Esophagus squamous epithelium (tissue), 5 donors: ENCODE measurements at regions not wholly inside any gene's neighbourhood (a gene's known extent, or its start where the extent isn't known, plus 50 kb on each side); places are given as distances from the start of the nearest gene placed in this dataset.

Experiments used
- DNase-seq: peaks from one replicate; lab custom pipeline; 2025; lab: John Stamatoyannopoulos, UW
- H3K27ac ChIP-seq, 4 donors: fragments of 200-600 bp; sonication (generic); one replicate each; pipeline ENCODE4 v1.5.1; 2016 to 2019; ENCODE audit warnings: mild to moderate bottlenecking in 1 of 4
- H3K27me3 ChIP-seq, 4 donors: fragments of 200-600 bp; sonication (generic); 1 replicate in 3 of 4; 2 replicates in 1 of 4; pipeline versions ENCODE4 v1.5.1 to v1.6.0; 2017 to 2021; ENCODE audit warnings: antibody characterized with exemption in 1 of 4
- H3K36me3 ChIP-seq, 3 donors: fragments of 200-600 bp; sonication (generic); one replicate each; pipeline ENCODE4 v1.5.1; 2016 to 2019
- H3K4me1 ChIP-seq, 3 donors: fragments of 200-600 bp; sonication (generic); one replicate each; pipeline ENCODE4 v1.5.1; 2017 to 2019
- H3K4me3 ChIP-seq, 4 donors: fragments of 200-600 bp; sonication (generic); 1 replicate in 3 of 4; 2 replicates in 1 of 4; pipeline ENCODE4 v1.5.1; 2016 to 2019; ENCODE audit warnings: mild to moderate bottlenecking in 2 of 4, moderate library complexity in 1 of 4
- H3K9me3 ChIP-seq, 3 donors: fragments of 200-600 bp; sonication (generic); one replicate each; pipeline ENCODE4 v1.5.1; 2016 to 2019
- CTCF ChIP-seq, 6 experiments: fragments of 450-650 bp in 4 of 6; fragments of 200-600 bp in 2 of 6; sonication (generic) in 2 of 6; IDR thresholded peaks; one replicate each; pipeline ENCODE4 v1.5.1; 2016 to 2019; ENCODE audit warnings: antibody characterized with exemption in 6 of 6, mild to moderate bottlenecking in 4 of 6, moderate library complexity in 4 of 6
- POLR2A ChIP-seq, 4 donors: fragments of 450-650 bp; IDR thresholded peaks; one replicate each; pipeline ENCODE4 v1.6.1; 2017; ENCODE audit warnings: antibody characterized with exemption in 4 of 4, mild to moderate bottlenecking in 4 of 4, moderate library complexity in 3 of 4
- WGBS, 2 donors: methylation state at CpG; one replicate each; pipeline ENCODE4 v1.1.5; 2018; 5-methylcytosine and 5-hydroxymethylcytosine counted together
- intact Hi-C: fragments of 100-400 bp; cut with DNase I; formaldehyde crosslinking; loops from one replicate; pipeline ENCODE4 v1.15.0; 2022
- donor health status: DM: yes; HTN: yes; CAD: no.

GRCh38 chrX:151476604-151477303 is 79.7 kb downstream of the VMA21 start:
- TF ChIP-seq CTCF (IDR thresholded peaks at IDR 0.05) = no peak
- TF ChIP-seq POLR2A (IDR thresholded peaks at IDR 0.05) = no peak
- Histone ChIP-seq H3K4me1 (no peaks in the 10 kb centered on the region), H3K36me3 (no peaks in the 10 kb centered on the region), H3K27ac (no peak overlapping the region), H3K4me3 (no peak overlapping the region), H3K9me3 (no peaks in the 10 kb centered on the region), H3K27me3 (no peaks in the 10 kb centered on the region)
- intact Hi-C loops = no loop called here
- DNase-seq = no peak
- 62 to 71% methylated on average over 1 of the region's 1 CpG for WGBS, 2 donors

- intact Hi-C loops = no loop called here
- H3K4me3 ChIP-seq = no peak overlapping the region
- H3K27me3 ChIP-seq = no peaks in the 10 kb centered on the region
- no peaks in the 10 kb centered on the region for H3K9me3 ChIP-seq
- DNase-seq = no peak
- whole genome bisulfite sequencing, 2 donors = 67 to 90% methylated on average over 2 to 4 of the region's 4 CpGs
- no peaks in the 10 kb centered on the region for H3K36me3 ChIP-seq
- H3K27ac ChIP-seq = no peak overlapping the region
- H3K4me1 ChIP-seq = no peaks in the 10 kb centered on the region
- TF ChIP-seq POLR2A (IDR thresholded peaks at IDR 0.05) (no peak), CTCF (IDR thresholded peaks at IDR 0.05) (no peak)
Measured at GRCh38 chrX:151478058-151478457, 81.1 kb downstream of the VMA21 start.

GRCh38 chrX:151488677-151489076 is 74.8 kb upstream of the PASD1 start:
- Histone ChIP-seq H3K4me1 (no peaks in the 10 kb centered on the region), H3K36me3 (no peaks in the 10 kb centered on the region), H3K4me3 (no peak overlapping the region), H3K27me3 (no peaks in the 10 kb centered on the region), H3K9me3 (no peaks in the 10 kb centered on the region), H3K27ac (no peak overlapping the region)
- 29 to 30% methylated on average over 1 to 2 of the region's 2 CpGs for WGBS, 2 donors
- TF ChIP-seq POLR2A (IDR thresholded peaks at IDR 0.05) = no peak
- peak in 3 of 6 experiments; percentile 7 to 34 (median 23) for TF ChIP-seq CTCF (IDR thresholded peaks at IDR 0.05)
- intact Hi-C loops = no loop called here
- DNase-seq = no peak

GRCh38 chrX:151505796-151506195 is 57.7 kb upstream of the PASD1 start:
- Histone ChIP-seq H3K27ac (no peak overlapping the region), H3K4me1 (no peaks in the 10 kb centered on the region)
- 37 to 44% methylated on average over 2 of the region's 2 CpGs for WGBS, 2 donors

More at GRCh38 chrX:151505796-151506195, 57.7 kb upstream of the PASD1 start:
- no peak for DNase-seq
- H3K27me3 ChIP-seq = no peaks in the 10 kb centered on the region
- H3K4me3 ChIP-seq = no peak overlapping the region
- intact Hi-C loops = loop anchor here (10.0 kb wide), 1 partner anchor 351 kb away; no protein-coding TSS in a partner anchor
- H3K36me3 ChIP-seq = no peaks in the 10 kb centered on the region
- TF ChIP-seq CTCF (IDR thresholded peaks at IDR 0.05) (peak in 4 of 6 experiments; percentile 11 to 46 (median 28)), POLR2A (IDR thresholded peaks at IDR 0.05) (no peak)
- H3K9me3 ChIP-seq = no peaks in the 10 kb centered on the region
